Left ventricle myocardium inferior (tissue), 1 donor: ENCODE measurements at regions not wholly inside any gene's neighbourhood (a gene's known extent, or its start where the extent isn't known, plus 50 kb on each side); places are given as distances from the start of the nearest gene placed in this dataset.

Experiments
- DNase-seq: peaks from one replicate; pipeline ENCODE4 v3.0.0-alpha.2; 2020
- H3K27ac ChIP-seq: fragments of 200-600 bp; replicated peaks from 2 replicates; pipeline ENCODE4 v1.8.0; 2021
- H3K27me3 ChIP-seq: fragments of 200-600 bp; 2 replicates; pipeline ENCODE4 v1.8.0; 2021; ENCODE audit warnings: low read depth
- H3K36me3 ChIP-seq: fragments of 200-600 bp; 2 replicates; pipeline ENCODE4 v1.8.0; 2021
- H3K4me1 ChIP-seq: fragments of 200-600 bp; 2 replicates; pipeline ENCODE4 v1.8.0; 2021
- H3K4me3 ChIP-seq: fragments of 200-600 bp; 2 replicates; pipeline ENCODE4 v1.8.0; 2021; ENCODE audit warnings: mild to moderate bottlenecking, moderate library complexity
- H3K9me3 ChIP-seq: fragments of 200-600 bp; replicated peaks from 2 replicates; pipeline ENCODE4 v1.8.0; 2021
- intact Hi-C: fragments of 100-400 bp; cut with micrococcal nuclease; formaldehyde crosslinking; loops from one replicate; pipeline ENCODE4 v1.11.0; 2022
- TF ChIP-seq, protein P1 (sequence below): fragments of 200-600 bp; IDR thresholded peaks from 2 replicates; pipeline ENCODE4 v1.8.0; 2021; ENCODE audit warnings: antibody characterized with exemption, mild to moderate bottlenecking, borderline replicate concordance
- donor health status: DM: no; HTN: yes; CAD: no; lungs with severe emphysema.

DNA sequence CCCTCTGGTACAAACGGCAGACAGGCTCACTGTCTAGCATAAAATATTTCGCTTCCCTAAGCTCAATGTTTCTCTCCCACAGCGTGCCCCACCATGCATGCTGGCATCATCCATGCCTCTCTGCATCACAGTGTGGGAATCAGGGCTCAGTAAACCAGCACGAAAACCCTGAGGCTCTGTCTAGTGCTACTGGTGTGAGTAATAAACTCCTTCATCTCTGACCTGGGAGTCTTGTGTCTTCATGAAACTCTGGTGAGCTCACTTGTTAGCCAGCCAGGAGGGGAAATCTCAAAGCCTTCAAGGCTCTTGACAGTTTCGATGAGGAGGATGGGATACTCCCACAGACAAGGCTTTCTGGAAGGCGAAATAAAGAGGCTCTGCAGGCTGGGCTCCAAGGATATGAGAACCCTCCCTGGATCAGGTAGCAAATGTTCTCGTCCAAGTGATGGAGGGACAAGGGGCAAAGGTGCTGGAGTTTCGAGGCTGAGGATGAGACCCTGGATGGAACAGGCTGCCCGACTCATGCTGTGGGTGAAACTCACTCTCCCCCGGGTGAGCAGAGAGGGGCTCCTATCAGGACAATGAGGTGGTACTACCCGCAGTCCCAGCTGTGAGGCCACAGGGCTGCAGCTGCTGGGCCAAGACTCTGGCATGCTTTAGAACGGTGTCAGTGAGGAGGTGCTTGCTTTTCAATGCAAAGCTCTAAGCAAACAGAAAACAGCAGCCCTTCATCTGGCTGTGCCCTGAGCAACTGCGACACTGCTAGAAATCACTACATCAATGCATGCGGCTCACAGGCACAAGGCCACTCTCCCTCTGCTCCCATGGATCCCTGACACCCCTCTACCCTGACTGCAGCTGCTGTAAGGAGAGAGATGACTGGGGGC is 69.3 kb downstream of the SHANK2 start:
- Histone ChIP-seq H3K36me3 (no peaks in the 10 kb centered on the region), H3K27me3 (peaks cover 33% of the 10 kb centered on the region), H3K9me3 (peaks cover 5% of the 10 kb centered on the region), H3K27ac (no peak overlapping the region), H3K4me3 (no peak overlapping the region), H3K4me1 (no peaks in the 10 kb centered on the region)
- TF ChIP-seq, protein P1, sequence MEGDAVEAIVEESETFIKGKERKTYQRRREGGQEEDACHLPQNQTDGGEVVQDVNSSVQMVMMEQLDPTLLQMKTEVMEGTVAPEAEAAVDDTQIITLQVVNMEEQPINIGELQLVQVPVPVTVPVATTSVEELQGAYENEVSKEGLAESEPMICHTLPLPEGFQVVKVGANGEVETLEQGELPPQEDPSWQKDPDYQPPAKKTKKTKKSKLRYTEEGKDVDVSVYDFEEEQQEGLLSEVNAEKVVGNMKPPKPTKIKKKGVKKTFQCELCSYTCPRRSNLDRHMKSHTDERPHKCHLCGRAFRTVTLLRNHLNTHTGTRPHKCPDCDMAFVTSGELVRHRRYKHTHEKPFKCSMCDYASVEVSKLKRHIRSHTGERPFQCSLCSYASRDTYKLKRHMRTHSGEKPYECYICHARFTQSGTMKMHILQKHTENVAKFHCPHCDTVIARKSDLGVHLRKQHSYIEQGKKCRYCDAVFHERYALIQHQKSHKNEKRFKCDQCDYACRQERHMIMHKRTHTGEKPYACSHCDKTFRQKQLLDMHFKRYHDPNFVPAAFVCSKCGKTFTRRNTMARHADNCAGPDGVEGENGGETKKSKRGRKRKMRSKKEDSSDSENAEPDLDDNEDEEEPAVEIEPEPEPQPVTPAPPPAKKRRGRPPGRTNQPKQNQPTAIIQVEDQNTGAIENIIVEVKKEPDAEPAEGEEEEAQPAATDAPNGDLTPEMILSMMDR = no peak
- no peak for DNase-seq
- intact Hi-C loops = no loop called here

DNA sequence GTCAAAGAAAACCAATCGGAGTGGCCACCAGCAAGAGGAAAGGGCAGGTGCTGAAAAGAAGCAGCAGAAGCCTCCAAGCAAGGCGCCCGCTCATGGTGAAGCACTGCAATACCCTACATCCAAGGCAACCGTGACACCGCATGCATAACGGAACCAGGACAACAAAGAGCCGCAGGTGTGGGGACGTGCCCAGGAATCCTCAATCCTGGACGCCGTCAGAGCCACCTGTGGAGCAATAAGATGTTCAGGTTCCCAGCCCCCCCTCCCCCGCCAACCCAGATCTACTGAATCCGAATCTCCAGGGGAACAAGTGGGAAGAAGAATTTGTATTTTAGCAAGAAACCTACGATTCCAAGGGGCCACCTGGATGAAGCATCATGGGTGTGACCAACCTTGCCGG is 70.8 kb downstream of the SHANK2 start:
- Histone ChIP-seq H3K27me3 (peaks cover 23% of the 10 kb centered on the region), H3K4me1 (no peaks in the 10 kb centered on the region), H3K9me3 (peaks cover 20% of the 10 kb centered on the region), H3K27ac (no peak overlapping the region), H3K4me3 (no peak overlapping the region), H3K36me3 (no peaks in the 10 kb centered on the region)
- intact Hi-C loops = no loop called here
- TF ChIP-seq, protein P1 = no peak
- no peak for DNase-seq

DNA sequence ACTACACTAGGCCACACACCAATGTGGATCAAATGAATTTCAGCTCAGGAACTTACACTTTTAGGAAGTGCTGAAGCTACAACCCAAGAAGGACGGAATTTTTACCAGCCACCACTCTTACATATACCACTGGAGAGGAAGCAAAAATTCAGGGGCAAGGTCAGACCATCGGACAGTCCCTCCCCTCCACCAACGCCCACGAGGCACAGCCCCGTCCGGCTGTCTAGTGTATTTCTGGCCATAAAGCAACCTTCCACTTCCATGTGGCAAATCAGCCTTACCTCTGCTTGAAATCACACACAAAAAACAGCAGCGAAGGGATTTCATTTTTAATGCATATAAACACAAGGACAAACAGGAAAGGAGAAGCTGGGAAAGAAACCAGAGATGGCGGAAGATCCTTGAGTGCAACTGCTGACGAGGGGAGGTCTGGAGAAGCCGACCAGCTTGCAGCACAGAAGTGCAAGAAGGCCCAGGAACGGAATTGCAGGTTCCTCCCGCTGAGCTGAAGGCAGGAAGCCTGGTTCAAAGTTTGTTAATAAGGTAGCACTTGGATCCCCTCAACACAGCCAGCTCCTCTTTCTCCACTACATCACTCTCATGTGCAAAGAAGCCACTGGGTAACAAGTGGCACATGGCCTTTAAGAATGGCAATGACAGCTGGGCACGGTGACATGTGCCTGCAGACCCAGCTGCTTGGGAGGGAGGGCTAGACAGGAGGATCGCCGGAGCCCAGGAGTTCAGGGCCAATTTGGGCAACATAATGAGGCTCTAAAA is 71.5 kb downstream of the SHANK2 start:
- no peak for DNase-seq
- TF ChIP-seq, protein P1 = no peak
- no peaks in the 10 kb centered on the region for H3K4me1 ChIP-seq

DNA sequence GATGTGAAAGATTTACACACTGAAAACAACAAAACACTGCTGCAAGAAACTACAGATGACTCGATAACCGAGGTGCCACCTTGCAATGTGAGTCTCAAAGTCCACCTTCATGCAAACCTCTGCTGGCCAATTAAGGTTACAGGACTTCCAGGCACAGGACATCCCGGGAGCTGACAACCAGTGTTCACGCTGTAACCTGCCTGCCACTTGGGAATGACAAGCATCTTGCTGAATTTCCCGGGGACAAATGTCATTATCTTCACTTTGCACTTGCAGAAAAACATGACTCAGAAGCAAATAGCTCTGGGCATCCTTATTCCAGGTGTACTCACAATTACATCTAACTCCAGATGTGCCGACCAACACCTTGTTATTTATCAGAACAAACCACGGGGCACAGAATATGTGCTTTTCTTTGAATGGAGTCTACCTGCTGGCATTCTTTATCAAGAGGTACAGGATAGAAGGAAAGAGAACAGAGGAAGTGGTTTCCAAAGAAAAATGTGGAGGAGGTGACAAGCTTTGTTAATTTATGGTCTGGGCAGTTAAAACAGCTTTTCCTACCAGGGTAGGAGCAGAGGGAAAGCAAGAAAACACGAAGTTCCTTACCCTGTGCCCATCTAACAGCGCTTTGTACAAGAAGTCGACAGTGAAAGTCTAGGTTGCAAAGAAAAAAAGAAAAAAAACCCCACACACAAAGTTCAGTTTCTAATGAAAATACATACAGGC is 72.3 kb downstream of the SHANK2 start:
- no peaks in the 10 kb centered on the region for H3K4me1 ChIP-seq
- intact Hi-C loops = no loop called here
- H3K27ac ChIP-seq = no peak overlapping the region
- H3K4me3 ChIP-seq = no peak overlapping the region
- TF ChIP-seq, protein P1 = no peak
- peaks cover 10% of the 10 kb centered on the region for H3K27me3 ChIP-seq
- DNase-seq = no peak
- no peaks in the 10 kb centered on the region for H3K36me3 ChIP-seq
- peaks cover 31% of the 10 kb centered on the region for H3K9me3 ChIP-seq

More for the DNA sequence above, 71.5 kb downstream of the SHANK2 start:
- H3K36me3 ChIP-seq = no peaks in the 10 kb centered on the region
- no peak overlapping the region for H3K4me3 ChIP-seq
- peaks cover 16% of the 10 kb centered on the region for H3K27me3 ChIP-seq
- H3K27ac ChIP-seq = no peak overlapping the region
- H3K9me3 ChIP-seq = peaks cover 27% of the 10 kb centered on the region
- intact Hi-C loops = no loop called here

DNA sequence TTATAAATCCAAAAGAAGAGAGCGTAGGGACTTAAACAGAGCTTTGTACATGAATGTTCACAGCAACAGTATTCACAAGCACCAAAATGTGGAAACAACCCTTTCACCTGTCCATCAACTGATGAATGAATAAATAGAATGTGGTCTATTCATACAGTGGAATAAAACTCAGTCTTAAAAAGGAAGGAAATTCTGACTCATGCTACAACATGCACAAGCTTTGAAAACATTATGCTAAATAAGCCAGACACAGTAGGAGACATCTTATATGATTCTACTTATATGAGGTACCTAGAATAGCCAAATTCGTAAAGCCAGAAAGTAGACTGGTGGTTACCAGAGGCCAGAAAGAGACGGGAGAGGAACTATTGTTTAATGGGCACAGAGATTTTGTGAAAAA is 74.3 kb downstream of the SHANK2 start:
- H3K4me1 ChIP-seq = no peaks in the 10 kb centered on the region
- intact Hi-C loops = no loop called here
- H3K9me3 ChIP-seq = peaks cover 31% of the 10 kb centered on the region
- H3K27ac ChIP-seq = no peak overlapping the region
- no peak overlapping the region for H3K4me3 ChIP-seq
- TF ChIP-seq, protein P1 = no peak
- DNase-seq = no peak
- H3K36me3 ChIP-seq = no peaks in the 10 kb centered on the region
- peaks cover 28% of the 10 kb centered on the region for H3K27me3 ChIP-seq
